SK-N-SH treated with all-trans-retinoic acid at 6 μM for 48 hours (cell line): ENCODE measurements at regions not wholly inside any gene's neighbourhood (a gene's known extent, or its start where the extent isn't known, plus 50 kb on each side); places are given as distances from the start of the nearest gene placed in this dataset.

Experiments
- ATAC-seq: fragments of 200-7000 bp; cut with Tn5 transposase; 3 replicates; pipeline ENCODE4 v1.9.1; 2020; ENCODE audit warnings: mild to moderate bottlenecking, moderate library complexity
- ARNTL ChIP-seq: fragments of 450-650 bp; formaldehyde crosslinking; IDR thresholded peaks from 2 replicates; pipeline ENCODE4 v1.5.0; 2020; ENCODE audit warnings: low read depth, mild to moderate bottlenecking, moderate library complexity, borderline replicate concordance
- BACH2 ChIP-seq: fragments of 250-450 bp; sonication (Bioruptor Pico); IDR thresholded peaks from 2 replicates; pipeline ENCODE4 v1.9.0; 2021; ENCODE audit warnings: mild to moderate bottlenecking, borderline replicate concordance
- CSDC2 ChIP-seq: fragments of 250-450 bp; sonication (Bioruptor Pico); IDR thresholded peaks from 2 replicates; pipeline ENCODE4 v1.5.0; 2020; ENCODE audit warnings: mild to moderate bottlenecking, moderate library complexity
- CSRNP3 ChIP-seq: fragments of 250-450 bp; sonication (Bioruptor Pico); IDR thresholded peaks from 2 replicates; pipeline ENCODE4 v1.5.1; 2021; ENCODE audit warnings: mild to moderate bottlenecking, moderate library complexity
- ESRRG ChIP-seq: fragments of 250-450 bp; sonication (Bioruptor Pico); IDR thresholded peaks from 2 replicates; pipeline ENCODE4 v1.6.1; 2021; ENCODE audit warnings: mild to moderate bottlenecking
- GLIS3 ChIP-seq: fragments of 250-450 bp; sonication (Bioruptor Pico); IDR thresholded peaks from 2 replicates; pipeline ENCODE4 v1.5.0; 2020; ENCODE audit warnings: mild to moderate bottlenecking, moderate library complexity
- ISL1 ChIP-seq: fragments of 250-450 bp; sonication (Bioruptor Pico); IDR thresholded peaks from 2 replicates; pipeline ENCODE4 v2.1.2; 2022; ENCODE audit warnings: mild to moderate bottlenecking, moderate library complexity
- OSR1 ChIP-seq: fragments of 250-450 bp; sonication (Bioruptor Pico); IDR thresholded peaks from 2 replicates; pipeline ENCODE4 v1.8.0; 2022; ENCODE audit warnings: moderate library complexity, mild to moderate bottlenecking, inconsistent platforms
- POU6F1 ChIP-seq: fragments of 250-450 bp; sonication (Bioruptor Pico); IDR thresholded peaks from 2 replicates; pipeline ENCODE4 v1.8.0; 2021; ENCODE audit warnings: low read depth, mild to moderate bottlenecking, moderate library complexity, borderline replicate concordance
- PPARA ChIP-seq: fragments of 250-450 bp; sonication (Bioruptor Pico); IDR thresholded peaks from 2 replicates; pipeline ENCODE4 v1.5.0; 2020; ENCODE audit warnings: mild to moderate bottlenecking, borderline replicate concordance
- RARB ChIP-seq: fragments of 250-450 bp; sonication (Bioruptor Pico); IDR thresholded peaks from 2 replicates; pipeline ENCODE4 v1.8.0; 2021; ENCODE audit warnings: mild to moderate bottlenecking, moderate library complexity
- SNAI2 ChIP-seq: fragments of 250-450 bp; sonication (Bioruptor Pico); IDR thresholded peaks from 2 replicates; pipeline ENCODE4 v1.5.0; 2020; ENCODE audit warnings: mild to moderate bottlenecking, moderate library complexity
- TCF4 ChIP-seq: fragments of 250-450 bp; sonication (Bioruptor Pico); IDR thresholded peaks from 2 replicates; pipeline ENCODE4 v1.8.0; 2021; ENCODE audit warnings: mild to moderate bottlenecking, moderate library complexity, borderline replicate concordance
- TSHZ2 ChIP-seq: fragments of 250-450 bp; sonication (Bioruptor Pico); IDR thresholded peaks from 2 replicates; pipeline ENCODE4 v1.5.0; 2020; ENCODE audit warnings: mild to moderate bottlenecking, moderate library complexity
- ZFP3 ChIP-seq: fragments of 250-450 bp; sonication (Bioruptor Pico); IDR thresholded peaks from 2 replicates; pipeline ENCODE4 v1.5.0; 2020; ENCODE audit warnings: mild to moderate bottlenecking, moderate library complexity
- ZFP30 ChIP-seq: fragments of 450-650 bp; formaldehyde crosslinking; IDR thresholded peaks from 2 replicates; pipeline ENCODE4 v1.5.0; 2022; ENCODE audit warnings: mild to moderate bottlenecking, moderate library complexity
- ZNF70 ChIP-seq: fragments of 450-650 bp; formaldehyde crosslinking; IDR thresholded peaks from 2 replicates; pipeline ENCODE4 v1.5.0; 2020; ENCODE audit warnings: mild to moderate bottlenecking, moderate library complexity
- TF ChIP-seq, protein P1 (sequence below): fragments of 250-450 bp; sonication (Bioruptor Pico); IDR thresholded peaks from 2 replicates; pipeline ENCODE4 v1.8.0; 2020; ENCODE audit warnings: mild to moderate bottlenecking, moderate library complexity, borderline replicate concordance
- TF ChIP-seq, protein P2 (sequence below): fragments of 250-450 bp; sonication (Bioruptor Pico); IDR thresholded peaks from 2 replicates; pipeline ENCODE4 v1.5.1; 2020; ENCODE audit warnings: low read depth, mild to moderate bottlenecking, moderate library complexity

DNA sequence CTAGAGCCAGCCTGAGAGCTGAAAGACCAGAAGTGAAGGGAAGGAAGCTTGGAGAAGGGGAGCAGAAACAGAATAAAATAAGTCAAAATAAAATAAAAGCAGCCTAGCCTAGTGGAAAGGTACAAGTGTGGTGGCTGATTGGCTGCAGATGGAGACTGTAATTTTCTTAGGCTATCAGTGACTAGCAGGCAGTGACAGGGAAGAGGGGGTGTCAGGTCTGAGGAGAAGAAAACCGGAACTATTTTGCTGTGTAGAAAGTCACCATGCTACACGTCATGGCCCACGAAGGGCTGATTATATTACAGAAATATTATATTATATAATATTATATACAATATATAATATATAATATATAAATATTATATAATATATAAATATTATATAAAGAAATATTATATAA lies 98.1 kb upstream of the TAF11L2 start:
- TF ChIP-seq TCF4 (CRISPR knock-in tag): no peak
- no peak for TF ChIP-seq ARNTL (CRISPR knock-in tag)
- TF ChIP-seq BACH2 (CRISPR knock-in tag): no peak
- no peak for TF ChIP-seq CSRNP3 (CRISPR knock-in tag)
- TF ChIP-seq, all 23 proteins: peak for 0
- no peak for ATAC-seq

DNA sequence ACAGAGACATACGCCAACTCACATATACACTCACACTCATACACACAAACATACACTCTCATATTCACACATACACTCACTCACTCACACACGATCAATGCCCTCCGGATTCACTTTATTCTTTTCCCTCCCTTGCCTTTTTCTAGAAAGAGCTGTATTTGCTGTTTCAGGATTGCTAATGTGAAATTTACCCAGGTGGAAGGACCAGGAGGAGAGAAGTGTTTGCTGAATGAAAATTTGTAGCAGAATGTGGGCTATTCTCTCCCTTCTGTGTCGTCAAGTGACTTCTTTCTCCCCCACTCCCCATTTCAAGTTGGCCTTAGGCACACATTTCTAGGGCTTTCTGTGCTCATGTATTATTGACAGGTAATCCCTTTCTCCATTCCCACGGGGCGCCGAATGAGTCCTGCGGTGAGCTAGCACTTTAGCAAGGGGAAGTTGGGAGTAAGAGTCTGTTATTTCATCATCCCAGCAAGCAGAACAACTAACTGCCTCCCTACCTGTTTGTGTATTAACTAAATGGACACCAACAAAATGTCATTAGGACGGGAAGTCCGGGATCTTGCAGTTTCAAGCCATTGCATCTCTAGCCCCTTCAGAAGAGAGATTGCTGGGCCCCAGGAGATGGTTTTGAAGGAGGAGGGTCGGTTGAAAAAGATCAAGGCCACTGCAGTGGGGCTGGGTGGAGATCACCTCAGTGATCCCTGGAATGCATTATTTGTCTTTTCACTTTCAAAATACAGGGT lies 97.1 kb upstream of the TAF11L2 start:
- TF ChIP-seq BACH2 (CRISPR knock-in tag): no peak
- TF ChIP-seq SNAI2: no peak
- TF ChIP-seq, protein P1, sequence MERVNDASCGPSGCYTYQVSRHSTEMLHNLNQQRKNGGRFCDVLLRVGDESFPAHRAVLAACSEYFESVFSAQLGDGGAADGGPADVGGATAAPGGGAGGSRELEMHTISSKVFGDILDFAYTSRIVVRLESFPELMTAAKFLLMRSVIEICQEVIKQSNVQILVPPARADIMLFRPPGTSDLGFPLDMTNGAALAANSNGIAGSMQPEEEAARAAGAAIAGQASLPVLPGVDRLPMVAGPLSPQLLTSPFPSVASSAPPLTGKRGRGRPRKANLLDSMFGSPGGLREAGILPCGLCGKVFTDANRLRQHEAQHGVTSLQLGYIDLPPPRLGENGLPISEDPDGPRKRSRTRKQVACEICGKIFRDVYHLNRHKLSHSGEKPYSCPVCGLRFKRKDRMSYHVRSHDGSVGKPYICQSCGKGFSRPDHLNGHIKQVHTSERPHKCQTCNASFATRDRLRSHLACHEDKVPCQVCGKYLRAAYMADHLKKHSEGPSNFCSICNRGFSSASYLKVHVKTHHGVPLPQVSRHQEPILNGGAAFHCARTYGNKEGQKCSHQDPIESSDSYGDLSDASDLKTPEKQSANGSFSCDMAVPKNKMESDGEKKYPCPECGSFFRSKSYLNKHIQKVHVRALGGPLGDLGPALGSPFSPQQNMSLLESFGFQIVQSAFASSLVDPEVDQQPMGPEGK (CRISPR knock-in tag): no peak
- TF ChIP-seq, protein P2, sequence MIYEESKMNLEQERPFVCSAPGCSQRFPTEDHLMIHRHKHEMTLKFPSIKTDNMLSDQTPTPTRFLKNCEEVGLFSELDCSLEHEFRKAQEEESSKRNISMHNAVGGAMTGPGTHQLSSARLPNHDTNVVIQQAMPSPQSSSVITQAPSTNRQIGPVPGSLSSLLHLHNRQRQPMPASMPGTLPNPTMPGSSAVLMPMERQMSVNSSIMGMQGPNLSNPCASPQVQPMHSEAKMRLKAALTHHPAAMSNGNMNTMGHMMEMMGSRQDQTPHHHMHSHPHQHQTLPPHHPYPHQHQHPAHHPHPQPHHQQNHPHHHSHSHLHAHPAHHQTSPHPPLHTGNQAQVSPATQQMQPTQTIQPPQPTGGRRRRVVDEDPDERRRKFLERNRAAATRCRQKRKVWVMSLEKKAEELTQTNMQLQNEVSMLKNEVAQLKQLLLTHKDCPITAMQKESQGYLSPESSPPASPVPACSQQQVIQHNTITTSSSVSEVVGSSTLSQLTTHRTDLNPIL (CRISPR knock-in tag): no peak
- TF ChIP-seq ZNF70 (CRISPR knock-in tag): no peak
- no peak for TF ChIP-seq GLIS3 (CRISPR knock-in tag)
- no peak for TF ChIP-seq TCF4 (CRISPR knock-in tag)
- no peak for TF ChIP-seq ARNTL (CRISPR knock-in tag)
- TF ChIP-seq OSR1 (CRISPR knock-in tag): no peak
- TF ChIP-seq TSHZ2: no peak
- no peak for TF ChIP-seq POU6F1 (CRISPR knock-in tag)
- TF ChIP-seq RARB: no peak
- TF ChIP-seq CSRNP3 (CRISPR knock-in tag): no peak
- no peak for TF ChIP-seq ISL1 (CRISPR knock-in tag)
- no peak for TF ChIP-seq ZFP30 (CRISPR knock-in tag)
- TF ChIP-seq PPARA (CRISPR knock-in tag): no peak
- TF ChIP-seq ZFP3 (CRISPR knock-in tag): no peak
- no peak for TF ChIP-seq ESRRG (CRISPR knock-in tag)
- no peak for TF ChIP-seq CSDC2 (CRISPR knock-in tag)

More for the DNA sequence above, 97.1 kb upstream of the TAF11L2 start:
- ATAC-seq: no peak
